ENCODE measurements at regions not wholly inside any gene's neighbourhood (a gene's known extent, or its start where the extent isn't known, plus 50 kb on each side); places are given as distances from the start of the nearest gene placed in this dataset.

DNA sequence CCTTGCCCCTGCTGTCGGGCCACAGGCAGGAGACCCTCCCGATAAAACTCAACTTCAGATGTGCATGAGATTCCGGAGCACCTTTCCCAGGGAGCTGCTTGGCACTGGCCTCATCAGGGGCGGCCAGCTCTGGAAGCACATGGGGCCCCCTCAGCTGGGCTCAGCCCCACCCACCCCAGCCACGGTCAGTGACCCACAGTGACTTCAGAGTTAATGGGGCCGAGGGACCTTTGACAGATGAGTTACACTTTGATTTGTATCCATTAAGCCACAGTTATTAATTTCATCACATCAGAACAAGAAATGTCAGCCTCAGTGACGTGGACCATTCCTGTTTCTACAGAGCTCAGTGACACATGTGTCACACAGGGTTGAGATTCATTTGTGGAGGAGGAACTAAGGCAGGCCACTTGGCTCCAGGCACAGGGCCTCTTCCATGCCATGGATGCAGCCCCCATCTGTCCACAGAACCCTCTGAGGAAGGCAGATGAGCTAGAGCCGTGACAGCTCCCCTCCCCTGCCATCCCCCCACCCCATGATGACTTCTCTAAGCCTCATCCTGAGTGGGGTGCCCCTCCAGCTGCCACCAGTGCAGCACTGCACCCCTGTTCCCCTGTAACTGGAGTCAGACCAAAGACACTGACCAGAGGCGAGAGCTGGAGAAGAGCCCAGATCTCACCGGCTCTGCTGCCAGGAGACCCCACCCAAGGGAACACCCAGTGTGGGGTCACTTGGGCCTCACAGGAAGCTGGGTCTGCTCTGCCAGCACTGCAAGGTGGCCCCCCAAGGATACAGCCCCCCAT is 69.4 kb upstream of the ADAMTS2 start:
- no peak for TF ChIP-seq POLR2A (IDR thresholded peaks at IDR 0.05; ENCODE audit: low read length)
- TF ChIP-seq GATA1 (IDR thresholded peaks at IDR 0.05; ENCODE audit: low read depth, low read length): no peak
